ENCODE measurements at regions not wholly inside any gene's neighbourhood (a gene's known extent, or its start where the extent isn't known, plus 50 kb on each side); places are given as distances from the start of the nearest gene placed in this dataset.
"Not testable (repeated sequence)": the region's sequence is repeated elsewhere in the genome, so short reads cannot be mapped to it uniquely, and the experiment has no call there.

DNA sequence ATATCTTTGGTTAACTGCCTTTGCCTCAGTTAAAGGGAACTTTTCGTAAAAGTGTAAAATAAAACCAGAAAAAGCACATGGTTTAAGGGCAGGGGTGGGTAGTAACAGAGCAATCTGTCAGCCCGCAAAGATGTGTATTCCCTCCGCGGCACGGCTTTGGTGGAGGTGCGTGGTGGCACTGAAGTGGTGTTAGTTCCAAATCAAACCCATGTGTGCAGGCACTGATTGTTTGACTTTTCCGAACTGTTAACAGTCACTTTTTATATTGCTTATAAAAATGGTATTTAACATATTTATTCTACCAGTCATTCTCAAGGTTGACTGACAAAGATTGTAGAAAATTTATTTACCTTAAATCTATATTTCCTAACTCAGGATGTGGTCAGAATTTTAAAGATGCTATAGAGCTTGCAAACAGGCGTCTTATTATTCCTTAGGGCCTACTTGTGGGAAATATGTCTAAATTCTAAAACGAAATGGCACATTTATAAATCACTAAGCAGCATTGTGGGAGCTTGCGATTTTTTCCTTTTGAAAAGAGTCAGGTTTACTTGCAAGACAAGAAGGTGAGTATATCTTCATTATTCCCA lies 272.7 kb upstream of the PCDH18 start:
- WGBS: 46% methylated on average over 10 of the region's 10 CpGs
- H3K36me3 ChIP-seq: no peaks in the 10 kb centered on the region
- intact Hi-C loops (cut with DNase I): no loop called here
- no peak for TF ChIP-seq POLR2AphosphoS5 (IDR thresholded peaks at IDR 0.05)
- TF ChIP-seq, protein P1, sequence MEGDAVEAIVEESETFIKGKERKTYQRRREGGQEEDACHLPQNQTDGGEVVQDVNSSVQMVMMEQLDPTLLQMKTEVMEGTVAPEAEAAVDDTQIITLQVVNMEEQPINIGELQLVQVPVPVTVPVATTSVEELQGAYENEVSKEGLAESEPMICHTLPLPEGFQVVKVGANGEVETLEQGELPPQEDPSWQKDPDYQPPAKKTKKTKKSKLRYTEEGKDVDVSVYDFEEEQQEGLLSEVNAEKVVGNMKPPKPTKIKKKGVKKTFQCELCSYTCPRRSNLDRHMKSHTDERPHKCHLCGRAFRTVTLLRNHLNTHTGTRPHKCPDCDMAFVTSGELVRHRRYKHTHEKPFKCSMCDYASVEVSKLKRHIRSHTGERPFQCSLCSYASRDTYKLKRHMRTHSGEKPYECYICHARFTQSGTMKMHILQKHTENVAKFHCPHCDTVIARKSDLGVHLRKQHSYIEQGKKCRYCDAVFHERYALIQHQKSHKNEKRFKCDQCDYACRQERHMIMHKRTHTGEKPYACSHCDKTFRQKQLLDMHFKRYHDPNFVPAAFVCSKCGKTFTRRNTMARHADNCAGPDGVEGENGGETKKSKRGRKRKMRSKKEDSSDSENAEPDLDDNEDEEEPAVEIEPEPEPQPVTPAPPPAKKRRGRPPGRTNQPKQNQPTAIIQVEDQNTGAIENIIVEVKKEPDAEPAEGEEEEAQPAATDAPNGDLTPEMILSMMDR (IDR thresholded peaks at IDR 0.05): no peak
- no peaks in the 10 kb centered on the region for H3K4me1 ChIP-seq (replicated peaks)
- no peak for DNase-seq (ENCODE audit: low spot score)
- no peak overlapping the region for H3K4me3 ChIP-seq
- no peak overlapping the region for H3K27ac ChIP-seq
- H3K27me3 ChIP-seq (replicated peaks; ENCODE audit: insufficient read depth): no peaks in the 10 kb centered on the region
- H3K9me3 ChIP-seq: no peaks in the 10 kb centered on the region

DNA sequence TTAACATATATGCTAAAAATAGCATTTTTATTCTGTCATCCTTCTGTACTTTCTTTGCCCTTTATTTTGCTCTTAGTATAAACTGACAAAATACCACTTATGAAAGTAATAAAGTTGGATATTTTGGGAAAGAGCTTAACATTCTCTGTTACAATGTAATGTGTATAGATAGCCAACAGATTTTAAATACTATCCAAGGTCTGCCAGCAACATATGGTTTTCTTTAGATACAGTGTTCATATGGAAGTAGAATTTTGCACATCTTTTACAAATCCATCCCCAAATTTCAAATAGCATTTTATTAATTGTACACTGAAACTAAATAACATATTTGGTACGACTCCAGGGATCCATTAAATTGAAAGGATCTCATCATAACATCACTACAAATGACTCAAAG lies 268.6 kb upstream of the PCDH18 start:
- no peak for DNase-seq (ENCODE audit: low spot score)
- Histone ChIP-seq H3K36me3 (no peaks in the 10 kb centered on the region), H3K4me1 (replicated peaks) (no peaks in the 10 kb centered on the region), H3K9me3 (no peaks in the 10 kb centered on the region), H3K27ac (no peak overlapping the region), H3K4me3 (no peak overlapping the region), H3K27me3 (replicated peaks; ENCODE audit: insufficient read depth) (no peaks in the 10 kb centered on the region)
- 0% methylated on average over 1 of the region's 1 CpG for WGBS
- intact Hi-C loops (cut with DNase I): no loop called here
- TF ChIP-seq, protein P1 (IDR thresholded peaks at IDR 0.05): no peak
- TF ChIP-seq POLR2AphosphoS5 (IDR thresholded peaks at IDR 0.05) (no peak), POLR2A (IDR thresholded peaks at IDR 0.05) (no peak)

DNA sequence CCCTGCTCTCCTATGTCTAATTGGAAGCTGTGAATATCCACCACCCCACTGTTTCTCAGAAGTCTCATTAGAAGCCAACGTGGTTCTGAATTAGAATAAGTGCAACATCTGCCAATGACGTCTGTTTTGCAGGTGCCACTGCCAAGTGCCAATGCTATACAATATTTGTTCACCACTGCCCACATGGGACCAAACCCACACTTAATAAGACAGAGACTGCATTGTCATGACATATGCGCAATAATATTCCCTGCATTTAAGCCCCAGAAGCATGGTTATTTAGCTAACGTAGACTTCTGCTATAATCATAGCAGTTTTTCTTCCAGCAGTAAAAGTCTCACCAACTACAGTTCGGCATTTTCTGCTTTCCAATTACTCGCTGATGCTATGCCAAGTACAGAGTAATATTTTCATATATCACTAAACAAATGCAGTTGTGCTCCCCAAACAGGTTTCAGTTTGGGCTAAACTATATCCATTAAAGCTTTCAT lies 262.5 kb upstream of the PCDH18 start:
- 15% methylated on average over 6 of the region's 6 CpGs for WGBS
- no peak for DNase-seq (ENCODE audit: low spot score)
- H3K9me3 ChIP-seq: no peaks in the 10 kb centered on the region
- H3K4me1 ChIP-seq (replicated peaks): no peaks in the 10 kb centered on the region
- H3K27ac ChIP-seq: no peak overlapping the region
- TF ChIP-seq POLR2A (IDR thresholded peaks at IDR 0.05) (no peak), POLR2AphosphoS5 (IDR thresholded peaks at IDR 0.05) (no peak)
- TF ChIP-seq, protein P1 (IDR thresholded peaks at IDR 0.05): no peak
- no peaks in the 10 kb centered on the region for H3K36me3 ChIP-seq
- intact Hi-C loops (cut with DNase I): no loop called here
- peak overlapping the region in 1 of 2 donors; percentile 1 for H3K4me3 ChIP-seq
- H3K27me3 ChIP-seq (replicated peaks; ENCODE audit: insufficient read depth): no peaks in the 10 kb centered on the region

DNA sequence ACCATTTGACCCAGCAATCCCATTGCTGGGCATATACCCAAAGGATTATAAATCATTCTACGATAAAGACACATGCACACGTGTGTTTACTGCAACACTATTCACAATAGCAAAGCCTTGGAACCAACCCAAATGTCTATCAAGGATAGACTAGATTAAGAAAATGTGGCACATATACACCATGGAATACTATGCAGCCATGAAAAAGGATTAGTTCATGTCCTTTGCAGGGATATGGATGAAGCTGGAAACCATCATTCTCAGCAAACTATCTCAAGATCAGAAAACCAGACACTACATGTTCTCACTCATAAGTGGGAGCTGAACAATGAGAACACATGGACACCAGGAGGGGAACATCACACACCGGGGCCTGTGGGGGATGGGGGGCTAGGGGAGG lies 257.0 kb upstream of the PCDH18 start:
- H3K4me3 ChIP-seq; H3K36me3 ChIP-seq; H3K27ac ChIP-seq; H3K9me3 ChIP-seq; DNase-seq (ENCODE audit: low spot score); H3K27me3 ChIP-seq (replicated peaks; ENCODE audit: insufficient read depth); H3K4me1 ChIP-seq (replicated peaks); intact Hi-C loops (cut with DNase I): not testable (repeated sequence)
- WGBS: 80% methylated on average over 3 of the region's 3 CpGs

DNA sequence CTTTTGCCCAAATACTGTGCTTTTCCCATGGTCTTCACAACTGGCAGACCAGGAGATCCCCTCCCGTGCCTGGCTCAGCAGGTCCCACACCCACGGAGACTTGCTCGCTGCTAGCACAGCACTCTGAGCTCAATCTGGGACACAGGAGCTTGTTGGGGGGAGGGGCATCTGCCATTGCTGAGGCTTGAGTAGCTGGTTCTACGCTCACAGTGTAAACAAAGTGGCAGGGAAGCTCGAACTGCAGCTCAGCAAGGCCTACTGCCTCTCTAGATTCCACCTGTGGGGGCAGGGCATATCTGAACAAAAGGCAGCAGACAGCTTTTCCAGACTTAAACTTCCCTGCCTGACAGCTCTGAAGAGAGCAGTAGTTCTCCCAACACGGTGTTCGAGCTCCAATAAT lies 251.6 kb upstream of the PCDH18 start:
- H3K4me1 ChIP-seq (replicated peaks); intact Hi-C loops (cut with DNase I); H3K9me3 ChIP-seq; DNase-seq (ENCODE audit: low spot score); H3K4me3 ChIP-seq; H3K27me3 ChIP-seq (replicated peaks; ENCODE audit: insufficient read depth); H3K36me3 ChIP-seq; H3K27ac ChIP-seq: not testable (repeated sequence)
- 84% methylated on average over 7 of the region's 7 CpGs for WGBS

DNA sequence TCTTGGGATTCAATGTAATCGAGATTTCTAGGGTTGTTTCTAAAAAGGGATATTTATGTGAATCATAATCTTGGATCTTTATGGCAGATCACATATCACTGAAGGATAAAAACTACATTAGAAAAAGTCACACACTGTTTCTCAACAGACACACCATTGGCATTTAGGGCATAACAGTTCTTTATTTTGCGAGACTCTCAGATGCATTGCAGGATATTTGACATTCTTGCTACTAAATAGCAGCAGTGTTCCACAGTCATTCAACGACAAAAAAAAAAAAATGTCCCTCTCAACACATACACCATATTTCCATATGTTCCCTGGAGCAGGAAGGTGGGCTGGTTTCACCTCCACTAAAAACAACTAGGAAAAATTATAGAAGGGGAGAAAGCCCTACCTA lies 243.4 kb upstream of the PCDH18 start:
- H3K36me3 ChIP-seq: no peaks in the 10 kb centered on the region
- no peaks in the 10 kb centered on the region for H3K4me1 ChIP-seq (replicated peaks)
- H3K27ac ChIP-seq: no peak overlapping the region
- H3K9me3 ChIP-seq: no peaks in the 10 kb centered on the region
- no peak for DNase-seq (ENCODE audit: low spot score)
- intact Hi-C loops (cut with DNase I): no loop called here
- TF ChIP-seq, protein P1 (IDR thresholded peaks at IDR 0.05): no peak
- TF ChIP-seq POLR2A (IDR thresholded peaks at IDR 0.05): no peak
- no peak for TF ChIP-seq POLR2AphosphoS5 (IDR thresholded peaks at IDR 0.05)
- H3K27me3 ChIP-seq (replicated peaks; ENCODE audit: insufficient read depth): no peaks in the 10 kb centered on the region
- no peak overlapping the region for H3K4me3 ChIP-seq
- WGBS: 28% methylated on average over 3 of the region's 3 CpGs
